ENCODE measurements at regions not wholly inside any gene's neighbourhood (a gene's known extent, or its start where the extent isn't known, plus 50 kb on each side); places are given as distances from the start of the nearest gene placed in this dataset.

DNA sequence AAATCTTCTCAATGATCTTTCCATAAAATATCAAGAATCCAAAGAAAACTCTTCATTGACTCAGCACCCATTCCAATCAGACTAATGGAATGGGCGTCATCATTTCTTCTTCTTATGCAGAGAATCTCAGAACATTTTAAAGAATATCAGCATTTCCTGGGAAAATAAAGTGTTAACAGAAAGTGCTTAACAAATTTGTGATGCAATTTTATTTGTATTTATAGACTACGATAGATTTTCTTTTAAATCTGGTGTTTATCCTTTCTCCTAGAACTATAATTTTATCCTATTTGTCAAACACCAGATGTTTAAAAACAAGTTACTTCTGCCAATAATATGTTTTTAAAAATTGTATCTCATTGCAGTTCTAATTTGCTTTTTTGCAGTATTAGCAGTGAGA, 330.7 kb downstream of the COL12A1 start:
- H3K4me1 ChIP-seq (ENCODE audit: insufficient read depth, low read length), result no peaks in the 10 kb centered on the region
- H4K20me1 ChIP-seq (ENCODE audit: insufficient read depth, low read length), result no peaks in the 10 kb centered on the region
- H3K9me3 ChIP-seq (ENCODE audit: insufficient read depth, low read depth, low read length), result no peaks in the 10 kb centered on the region
- H3K27me3 ChIP-seq (ENCODE audit: insufficient read depth, low read length), result no peaks in the 10 kb centered on the region
- no peak overlapping the region for H3K9ac ChIP-seq (ENCODE audit: low read length)
- H3K4me2 ChIP-seq (ENCODE audit: low read length), result no peak overlapping the region
- no peak for DNase-seq (ENCODE audit: low read depth)
- H3K27me3 Mint-ChIP-seq (ENCODE audit: low read depth, unreplicated experiment), result no peaks in the 10 kb centered on the region
- H2AFZ ChIP-seq (ENCODE audit: low read depth, low read length), result no peak overlapping the region
- H3K4me1 Mint-ChIP-seq (ENCODE audit: low read depth, unreplicated experiment), result peaks cover 44% of the 10 kb centered on the region
- H3K4me3 ChIP-seq (ENCODE audit: insufficient read depth, low read depth, low read length), result no peak overlapping the region
- H3K36me3 ChIP-seq (ENCODE audit: insufficient read depth, low read length), result no peaks in the 10 kb centered on the region
- no peak overlapping the region for H3K27ac ChIP-seq (ENCODE audit: low read depth, low read length)
- H3K9me3 Mint-ChIP-seq (ENCODE audit: unreplicated experiment), result no peaks in the 10 kb centered on the region
- FAIRE-seq, result no peak
- no peak overlapping the region for H3K27ac Mint-ChIP-seq (ENCODE audit: unreplicated experiment)
- H3K79me2 ChIP-seq (ENCODE audit: insufficient read depth, low read length), result no peaks in the 10 kb centered on the region
- no peaks in the 10 kb centered on the region for H3K36me3 Mint-ChIP-seq (ENCODE audit: low read depth, unreplicated experiment)
- H3K4me3 Mint-ChIP-seq (ENCODE audit: unreplicated experiment), result no peak overlapping the region
- no peak for TF ChIP-seq EZH2 (IDR thresholded peaks at IDR 0.05; ENCODE audit: insufficient read depth, low read length)
- TF ChIP-seq, protein P1, sequence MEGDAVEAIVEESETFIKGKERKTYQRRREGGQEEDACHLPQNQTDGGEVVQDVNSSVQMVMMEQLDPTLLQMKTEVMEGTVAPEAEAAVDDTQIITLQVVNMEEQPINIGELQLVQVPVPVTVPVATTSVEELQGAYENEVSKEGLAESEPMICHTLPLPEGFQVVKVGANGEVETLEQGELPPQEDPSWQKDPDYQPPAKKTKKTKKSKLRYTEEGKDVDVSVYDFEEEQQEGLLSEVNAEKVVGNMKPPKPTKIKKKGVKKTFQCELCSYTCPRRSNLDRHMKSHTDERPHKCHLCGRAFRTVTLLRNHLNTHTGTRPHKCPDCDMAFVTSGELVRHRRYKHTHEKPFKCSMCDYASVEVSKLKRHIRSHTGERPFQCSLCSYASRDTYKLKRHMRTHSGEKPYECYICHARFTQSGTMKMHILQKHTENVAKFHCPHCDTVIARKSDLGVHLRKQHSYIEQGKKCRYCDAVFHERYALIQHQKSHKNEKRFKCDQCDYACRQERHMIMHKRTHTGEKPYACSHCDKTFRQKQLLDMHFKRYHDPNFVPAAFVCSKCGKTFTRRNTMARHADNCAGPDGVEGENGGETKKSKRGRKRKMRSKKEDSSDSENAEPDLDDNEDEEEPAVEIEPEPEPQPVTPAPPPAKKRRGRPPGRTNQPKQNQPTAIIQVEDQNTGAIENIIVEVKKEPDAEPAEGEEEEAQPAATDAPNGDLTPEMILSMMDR (IDR thresholded peaks at IDR 0.05; ENCODE audit: insufficient read depth, low read depth, low read length), result no peak

DNA sequence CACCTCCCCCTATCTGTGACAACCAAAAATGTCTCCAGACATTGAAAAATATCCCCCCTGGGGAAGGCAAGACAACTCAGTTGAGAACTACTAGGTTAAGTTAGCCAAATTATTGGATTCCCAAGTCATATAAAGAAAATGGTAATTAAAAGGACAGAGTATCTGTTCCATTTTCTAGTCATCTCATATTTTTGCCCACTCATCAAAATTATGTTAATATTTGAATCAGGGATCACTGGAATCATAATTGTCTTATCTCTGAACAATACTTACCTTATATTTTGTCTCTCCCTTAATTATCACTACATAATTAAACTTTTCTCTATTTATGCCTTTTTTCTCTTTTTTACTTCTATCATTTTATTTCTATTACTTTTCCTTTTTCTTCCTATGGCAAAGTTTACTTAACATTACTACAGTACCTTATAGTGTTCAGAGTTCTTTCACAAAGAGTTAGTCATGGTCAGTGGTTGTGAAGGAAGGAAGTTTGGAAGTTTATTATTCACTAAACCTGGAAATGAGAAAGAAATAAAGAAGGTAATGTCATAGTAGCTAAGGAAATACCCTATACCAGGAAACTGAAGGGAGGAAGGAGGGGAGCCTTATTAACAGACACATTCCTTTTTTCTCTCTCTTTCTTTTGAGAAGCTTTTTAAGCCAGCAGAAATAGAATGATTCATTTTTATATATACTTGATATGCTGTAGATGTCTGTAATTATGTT, 332.9 kb downstream of the COL12A1 start:
- H3K9me3 ChIP-seq (ENCODE audit: insufficient read depth, low read depth, low read length), result no peaks in the 10 kb centered on the region
- no peak overlapping the region for H3K27ac ChIP-seq (ENCODE audit: low read depth, low read length)
- H3K9ac ChIP-seq (ENCODE audit: low read length), result no peak overlapping the region
- no peak overlapping the region for H3K4me3 Mint-ChIP-seq (ENCODE audit: unreplicated experiment)
- H3K4me3 ChIP-seq (ENCODE audit: insufficient read depth, low read depth, low read length), result no peak overlapping the region
- no peak for DNase-seq (ENCODE audit: low read depth)
- H3K79me2 ChIP-seq (ENCODE audit: insufficient read depth, low read length), result no peaks in the 10 kb centered on the region
- no peaks in the 10 kb centered on the region for H3K36me3 Mint-ChIP-seq (ENCODE audit: low read depth, unreplicated experiment)
- H3K4me1 Mint-ChIP-seq (ENCODE audit: low read depth, unreplicated experiment), result peaks cover 31% of the 10 kb centered on the region
- H3K4me2 ChIP-seq (ENCODE audit: low read length), result no peak overlapping the region
- H2AFZ ChIP-seq (ENCODE audit: low read depth, low read length), result no peak overlapping the region
- H3K27me3 Mint-ChIP-seq (ENCODE audit: low read depth, unreplicated experiment), result no peaks in the 10 kb centered on the region
- FAIRE-seq, result no peak
- TF ChIP-seq, protein P1 (IDR thresholded peaks at IDR 0.05; ENCODE audit: insufficient read depth, low read depth, low read length), result no peak
- TF ChIP-seq EZH2 (IDR thresholded peaks at IDR 0.05; ENCODE audit: insufficient read depth, low read length), result no peak
- H3K36me3 ChIP-seq (ENCODE audit: insufficient read depth, low read length), result no peaks in the 10 kb centered on the region
- peak overlapping the region; percentile 79 for H3K27ac Mint-ChIP-seq (ENCODE audit: unreplicated experiment)
- no peaks in the 10 kb centered on the region for H4K20me1 ChIP-seq (ENCODE audit: insufficient read depth, low read length)
- no peaks in the 10 kb centered on the region for H3K27me3 ChIP-seq (ENCODE audit: insufficient read depth, low read length)
- no peaks in the 10 kb centered on the region for H3K9me3 Mint-ChIP-seq (ENCODE audit: unreplicated experiment)
- no peaks in the 10 kb centered on the region for H3K4me1 ChIP-seq (ENCODE audit: insufficient read depth, low read length)

DNA sequence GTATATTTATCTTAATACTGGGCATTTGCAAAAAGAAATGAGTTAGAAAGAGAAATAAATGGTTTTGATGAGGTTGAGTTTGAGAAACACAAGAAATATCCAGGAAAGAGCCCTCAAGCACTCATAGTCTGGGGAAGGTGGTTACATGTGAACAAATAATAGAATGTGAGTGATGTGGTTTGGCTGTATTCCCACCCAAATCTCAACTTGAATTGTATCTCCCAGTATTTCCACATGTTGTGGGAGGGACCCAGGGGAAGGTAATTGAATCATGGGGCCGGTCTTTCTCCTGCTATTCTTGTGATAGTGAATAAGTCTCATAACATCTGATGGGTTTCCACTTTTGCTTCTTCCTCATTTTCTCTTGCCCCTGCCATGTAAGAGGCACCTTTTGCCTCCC, 334.1 kb downstream of the COL12A1 start:
- peak; percentile 88 for DNase-seq (ENCODE audit: low read depth)
- Mint-ChIP-seq H3K27ac (ENCODE audit: unreplicated experiment) (peak overlapping the region; percentile 79), H3K9me3 (ENCODE audit: unreplicated experiment) (peaks cover under 1% of the 10 kb centered on the region), H3K4me1 (ENCODE audit: low read depth, unreplicated experiment) (peaks cover 31% of the 10 kb centered on the region), H3K4me3 (ENCODE audit: unreplicated experiment) (no peak overlapping the region), H3K27me3 (ENCODE audit: low read depth, unreplicated experiment) (no peaks in the 10 kb centered on the region), H3K36me3 (ENCODE audit: low read depth, unreplicated experiment) (no peaks in the 10 kb centered on the region)
- H3K4me3 ChIP-seq (ENCODE audit: insufficient read depth, low read depth, low read length), result no peak overlapping the region
- H3K4me1 ChIP-seq (ENCODE audit: insufficient read depth, low read length), result no peaks in the 10 kb centered on the region
- no peaks in the 10 kb centered on the region for H3K36me3 ChIP-seq (ENCODE audit: insufficient read depth, low read length)
- H3K9ac ChIP-seq (ENCODE audit: low read length), result no peak overlapping the region
- H3K27me3 ChIP-seq (ENCODE audit: insufficient read depth, low read length), result no peaks in the 10 kb centered on the region
- H3K9me3 ChIP-seq (ENCODE audit: insufficient read depth, low read depth, low read length), result no peaks in the 10 kb centered on the region
- H4K20me1 ChIP-seq (ENCODE audit: insufficient read depth, low read length), result no peaks in the 10 kb centered on the region
- no peak for FAIRE-seq
- no peak overlapping the region for H3K4me2 ChIP-seq (ENCODE audit: low read length)
- no peak overlapping the region for H3K27ac ChIP-seq (ENCODE audit: low read depth, low read length)
- no peaks in the 10 kb centered on the region for H3K79me2 ChIP-seq (ENCODE audit: insufficient read depth, low read length)
- no peak overlapping the region for H2AFZ ChIP-seq (ENCODE audit: low read depth, low read length)
- TF ChIP-seq, protein P1 (IDR thresholded peaks at IDR 0.05; ENCODE audit: insufficient read depth, low read depth, low read length), result no peak
- TF ChIP-seq EZH2 (IDR thresholded peaks at IDR 0.05; ENCODE audit: insufficient read depth, low read length), result no peak

Data from astrocyte (in vitro differentiated cells and primary cell).